ENCODE measurements at regions not wholly inside any gene's neighbourhood (a gene's known extent, or its start where the extent isn't known, plus 50 kb on each side); places are given as distances from the start of the nearest gene placed in this dataset.

GRCh38 chr21:16597753-16598152 lies 868.0 kb downstream of the USP25 start:
- Mint-ChIP-seq H3K4me3 (no peak overlapping the region), H3K9me3 (no peaks in the 10 kb centered on the region), H3K27ac (no peak overlapping the region), H3K4me1 (peaks cover 1% of the 10 kb centered on the region; the same call in 2 of the 3 replicates), H3K27me3 (ENCODE audit: insufficient read depth, low read depth, poor library complexity) (no peaks in the 10 kb centered on the region), H3K36me3 (ENCODE audit: low read depth) (no peaks in the 10 kb centered on the region)
- no peaks in the 10 kb centered on the region for H3K9me2 ChIP-seq (ENCODE audit: insufficient read depth)
- peaks cover under 1% of the 10 kb centered on the region; the same call in 1 of the 2 replicates for H3K4me1 ChIP-seq (ENCODE audit: insufficient read depth)
- H3K27me3 ChIP-seq (ENCODE audit: insufficient read depth): no peaks in the 10 kb centered on the region
- TF ChIP-seq ZNF114 (CRISPR knock-in tag; IDR thresholded peaks at IDR 0.05) (no peak), JUNB (IDR thresholded peaks at IDR 0.05; ENCODE audit: unreplicated experiment) (no peak), POLR2AphosphoS5 (IDR thresholded peaks at IDR 0.05; ENCODE audit: low read depth) (no peak), NANOG (IDR thresholded peaks at IDR 0.05; ENCODE audit: borderline replicate concordance) (no peak), ZNF462 (CRISPR knock-in tag; IDR thresholded peaks at IDR 0.05) (no peak), ETS1 (IDR thresholded peaks at IDR 0.05) (no peak), EZH2phosphoT487 (IDR thresholded peaks at IDR 0.05; ENCODE audit: unreplicated experiment) (no peak), REST (IDR thresholded peaks at IDR 0.05; ENCODE audit: unreplicated experiment) (no peak), STAT1 (IDR thresholded peaks at IDR 0.05; ENCODE audit: unreplicated experiment) (no peak), EZH2 (IDR thresholded peaks at IDR 0.05; ENCODE audit: low read depth, unreplicated experiment) (no peak), CREB1 (CRISPR knock-in tag; IDR thresholded peaks at IDR 0.05; ENCODE audit: low read depth) (no peak), ZNF331 (CRISPR knock-in tag; IDR thresholded peaks at IDR 0.05; ENCODE audit: low read depth) (no peak), CTCF (conservative IDR thresholded peaks at IDR 0.05; ENCODE audit: low read depth in 2 of 2) (no peak)
- no peak overlapping the region for H3K4me2 ChIP-seq
- ATAC-seq (no peak), DNase-seq (ENCODE audit: low spot score) (no peak)
- H2AFZ ChIP-seq: no peak overlapping the region
- no peak overlapping the region for H3K27ac ChIP-seq (ENCODE audit: low read depth)
- no peak overlapping the region for H3K4me3 ChIP-seq
- H3K79me2 ChIP-seq (replicated peaks; ENCODE audit: insufficient read depth): no peaks in the 10 kb centered on the region
- no peaks in the 10 kb centered on the region for H4K20me1 ChIP-seq (replicated peaks; ENCODE audit: insufficient read depth)
- no peaks in the 10 kb centered on the region for H3F3A ChIP-seq (replicated peaks; ENCODE audit: low read depth)
- no peaks in the 10 kb centered on the region for H3K36me3 ChIP-seq (ENCODE audit: insufficient read depth)

Data from GM23338 (cell line).